GM21423 (cell line): ENCODE measurements at regions not wholly inside any gene's neighbourhood (a gene's known extent, or its start where the extent isn't known, plus 50 kb on each side); places are given as distances from the start of the nearest gene placed in this dataset.
"Not testable (repeated sequence)": the region's sequence is repeated elsewhere in the genome, so short reads cannot be mapped to it uniquely, and the experiment has no call there.

ENCODE experiments used
- ATAC-seq: cut with Tn5 transposase; IDR thresholded peaks from one replicate; pipeline ENCODE4 v1.9.1; 2021; ENCODE audit warnings: mild to moderate bottlenecking, moderate library complexity; ENCODE audit not compliant: unreplicated experiment

- ATAC-seq = no peak
Measured at GRCh38 chr16:14384745-14385144, 245.3 kb downstream of the PARN start.

GRCh38 chr16:14383844-14384243, 246.2 kb downstream of the PARN start:
- ATAC-seq = not testable (repeated sequence)

- no peak for ATAC-seq
Measured at GRCh38 chr16:14378689-14379467, 251.2 kb downstream of the PARN start.

- no peak for ATAC-seq
Measured at GRCh38 chr16:14378131-14378551, 251.9 kb downstream of the PARN start.

GRCh38 chr16:14377326-14377725, 252.7 kb downstream of the PARN start:
- ATAC-seq = no peak

- no peak for ATAC-seq
Measured at GRCh38 chr16:14375132-14375491, 254.9 kb downstream of the PARN start.

- ATAC-seq = no peak
Measured at GRCh38 chr16:14374451-14375131, 255.5 kb downstream of the PARN start.

GRCh38 chr16:14373896-14374295, 256.2 kb downstream of the PARN start:
- no peak for ATAC-seq

GRCh38 chr16:14373406-14373805, 256.7 kb downstream of the PARN start:
- ATAC-seq = no peak

- ATAC-seq = no peak
Measured at GRCh38 chr16:14372471-14372870, 257.6 kb downstream of the PARN start.

- no peak for ATAC-seq
Measured at GRCh38 chr16:14371778-14372431, 258.2 kb downstream of the PARN start.

GRCh38 chr16:14370736-14371234, 259.3 kb downstream of the PARN start:
- no peak for ATAC-seq

GRCh38 chr16:14369734-14370598, 260.1 kb downstream of the PARN start:
- no peak for ATAC-seq

GRCh38 chr16:14368399-14368798, 261.7 kb downstream of the PARN start:
- ATAC-seq = no peak

- ATAC-seq = no peak
Measured at GRCh38 chr16:14366974-14367707, 262.9 kb downstream of the PARN start.

- ATAC-seq = no peak
Measured at GRCh38 chr16:14366447-14366846, 263.6 kb downstream of the PARN start.

GRCh38 chr16:14365200-14365851, 264.7 kb downstream of the PARN start:
- no peak for ATAC-seq

- no peak for ATAC-seq
Measured at GRCh38 chr16:14364386-14365199, 265.5 kb downstream of the PARN start.

- no peak for ATAC-seq
Measured at GRCh38 chr16:14364112-14364385, 266.0 kb downstream of the PARN start.
